SIG-M5 treated with dmso at 0.1 percent for 504 hours (cell line): ENCODE measurements at regions not wholly inside any gene's neighbourhood (a gene's known extent, or its start where the extent isn't known, plus 50 kb on each side); places are given as distances from the start of the nearest gene placed in this dataset.

Source experiments
- DNase-seq: peaks from one replicate; lab custom pipeline; 2025; ENCODE audit not compliant: unreplicated experiment; lab: John Stamatoyannopoulos, UW

- DNase-seq = no peak
Measured at GRCh38 chr6:54710456-54710855, 136.1 kb upstream of the FAM83B start.

- no peak for DNase-seq
Measured at GRCh38 chr6:54716010-54716409, 130.6 kb upstream of the FAM83B start.

GRCh38 chr6:54716877-54717276 lies 129.7 kb upstream of the FAM83B start:
- DNase-seq = no peak

GRCh38 chr6:54717849-54718455 lies 128.6 kb upstream of the FAM83B start:
- DNase-seq = peak; percentile 16

GRCh38 chr6:54718541-54719023 lies 128.0 kb upstream of the FAM83B start:
- DNase-seq = no peak

- no peak for DNase-seq
Measured at GRCh38 chr6:54719131-54719530, 127.4 kb upstream of the FAM83B start.

GRCh38 chr6:54719633-54720032 lies 126.9 kb upstream of the FAM83B start:
- DNase-seq = no peak

GRCh38 chr6:54722328-54722727 lies 124.2 kb upstream of the FAM83B start:
- no peak for DNase-seq

- no peak for DNase-seq
Measured at GRCh38 chr6:54729716-54730115, 116.9 kb upstream of the FAM83B start.

GRCh38 chr6:54730767-54731630 lies 115.6 kb upstream of the FAM83B start:
- no peak for DNase-seq

GRCh38 chr6:54737247-54737646 lies 109.3 kb upstream of the FAM83B start:
- DNase-seq = no peak

- no peak for DNase-seq
Measured at GRCh38 chr6:54747955-54748354, 98.6 kb upstream of the FAM83B start.

GRCh38 chr6:54754406-54754805 lies 92.2 kb upstream of the FAM83B start:
- no peak for DNase-seq

GRCh38 chr6:54758340-54758739 lies 88.2 kb upstream of the FAM83B start:
- DNase-seq = no peak

GRCh38 chr6:54768494-54768893 lies 78.1 kb upstream of the FAM83B start:
- DNase-seq = no peak

GRCh38 chr6:54770328-54770727 lies 76.2 kb upstream of the FAM83B start:
- no peak for DNase-seq

- no peak for DNase-seq
Measured at GRCh38 chr6:54771968-54772367, 74.6 kb upstream of the FAM83B start.

GRCh38 chr6:54772610-54773009 lies 74.0 kb upstream of the FAM83B start:
- DNase-seq = no peak

- no peak for DNase-seq
Measured at GRCh38 chr6:54775576-54775975, 71.0 kb upstream of the FAM83B start.

GRCh38 chr6:54776891-54777290 lies 69.7 kb upstream of the FAM83B start:
- no peak for DNase-seq

- DNase-seq = no peak
Measured at GRCh38 chr6:54778731-54779130, 67.8 kb upstream of the FAM83B start.

GRCh38 chr6:54784011-54784410 lies 62.6 kb upstream of the FAM83B start:
- DNase-seq = no peak
